Epithelial cell of prostate (primary cell): ENCODE measurements at regions not wholly inside any gene's neighbourhood (a gene's known extent, or its start where the extent isn't known, plus 50 kb on each side); places are given as distances from the start of the nearest gene placed in this dataset.
A peak's percentile ranks its signal among the peaks of the same experiment; 100 is the strongest.

Source experiments
- DNase-seq: peaks from one replicate; pipeline ENCODE4 v3.0.0-alpha.2; 2011; ENCODE audit warnings: low read depth, low spot score
- H3K27ac ChIP-seq: fragments of 450-650 bp; 2 replicates; pipeline ENCODE4 v1.5.1; 2017; ENCODE audit warnings: mild to moderate bottlenecking

- H3K27ac ChIP-seq: peak overlapping the region; percentile 100
- DNase-seq: peak; percentile 98
These were observed 98.7 kb upstream of the PDC start for GRCh38 chr1:186559601-186560116.

- no peak for DNase-seq
- no peak overlapping the region for H3K27ac ChIP-seq
These were observed 96.3 kb upstream of the PDC start for GRCh38 chr1:186557147-186557777.

GRCh38 chr1:186550832-186551231 is 89.9 kb upstream of the PDC start:
- DNase-seq: no peak
- no peak overlapping the region for H3K27ac ChIP-seq

GRCh38 chr1:186541003-186541402 is 80.1 kb upstream of the PDC start:
- no peak for DNase-seq
- H3K27ac ChIP-seq: no peak overlapping the region

- H3K27ac ChIP-seq: no peak overlapping the region
- no peak for DNase-seq
These were observed 79.6 kb upstream of the PDC start for GRCh38 chr1:186540521-186540920.

- peak overlapping the region; percentile 71 for H3K27ac ChIP-seq
- no peak for DNase-seq
These were observed 75.5 kb upstream of the PDC start for GRCh38 chr1:186536273-186536890.

GRCh38 chr1:186535388-186536133 is 74.6 kb upstream of the PDC start:
- H3K27ac ChIP-seq: peak overlapping the region; percentile 71
- DNase-seq: peak; percentile 64

GRCh38 chr1:186534401-186534800 is 73.5 kb upstream of the PDC start:
- no peak overlapping the region for H3K27ac ChIP-seq
- DNase-seq: no peak

GRCh38 chr1:186532466-186532865 is 71.6 kb upstream of the PDC start:
- H3K27ac ChIP-seq: no peak overlapping the region
- no peak for DNase-seq

- H3K27ac ChIP-seq: peak overlapping the region; percentile 15
- no peak for DNase-seq
These were observed 70.7 kb upstream of the PDC start for GRCh38 chr1:186531561-186532165.

GRCh38 chr1:186530109-186530508 is 69.2 kb upstream of the PDC start:
- no peak for DNase-seq
- no peak overlapping the region for H3K27ac ChIP-seq

GRCh38 chr1:186519982-186520381 is 59.1 kb upstream of the PDC start:
- DNase-seq: no peak
- no peak overlapping the region for H3K27ac ChIP-seq

- DNase-seq: no peak
- no peak overlapping the region for H3K27ac ChIP-seq
These were observed 58.0 kb upstream of the PDC start for GRCh38 chr1:186518822-186519381.

GRCh38 chr1:186518395-186518794 is 57.5 kb upstream of the PDC start:
- H3K27ac ChIP-seq: no peak overlapping the region
- DNase-seq: no peak

GRCh38 chr1:186514367-186514766 is 53.5 kb upstream of the PDC start:
- H3K27ac ChIP-seq: no peak overlapping the region
- DNase-seq: no peak

- no peak for DNase-seq
- no peak overlapping the region for H3K27ac ChIP-seq
These were observed 52.6 kb upstream of the PDC start for GRCh38 chr1:186513526-186513925.

- DNase-seq: no peak
- H3K27ac ChIP-seq: no peak overlapping the region
These were observed 52.0 kb upstream of the PDC start for GRCh38 chr1:186512698-186513457.

- DNase-seq: peak; percentile 48
- no peak overlapping the region for H3K27ac ChIP-seq
These were observed 51.1 kb upstream of the PDC start for GRCh38 chr1:186511761-186512637.
